Keratinocyte (primary cell): ENCODE measurements at regions not wholly inside any gene's neighbourhood (a gene's known extent, or its start where the extent isn't known, plus 50 kb on each side); places are given as distances from the start of the nearest gene placed in this dataset.

Source experiments
- DNase-seq: peaks from one replicate; pipeline ENCODE4 v3.0.0-alpha.2; 2011; ENCODE audit warnings: low read depth, missing footprints, low spot score
- FAIRE-seq: peaks from 2 replicates; lab custom pipeline; 2011; peaks lifted over from hg19 to GRCh38; lab: Jason Lieb, UNC
- H2AFZ ChIP-seq: 2 replicates; pipeline ENCODE4 v1.6.0; 2012; ENCODE audit warnings: low read length, control low read depth, inconsistent platforms; ENCODE audit not compliant: control insufficient read depth
- H3K27ac ChIP-seq: 2 replicates; pipeline ENCODE4 v1.5.1; 2011; ENCODE audit warnings: low read length; ENCODE audit not compliant: control insufficient read depth, insufficient read depth
- H3K27me3 ChIP-seq: 3 replicates; pipeline ENCODE4 v1.6.0; 2011; ENCODE audit warnings: low read length; ENCODE audit not compliant: control insufficient read depth, insufficient read depth; ENCODE audit errors: extremely low read depth
- H3K36me3 ChIP-seq, 2 experiments: 2 replicates in 1 of 2; 3 replicates in 1 of 2; pipeline ENCODE4 v1.5.1; 2011; ENCODE audit warnings: low read length in 2 of 2, mild to moderate bottlenecking in 1 of 2; ENCODE audit not compliant: control insufficient read depth in 2 of 2, insufficient read depth in 2 of 2; ENCODE audit errors: extremely low read depth in 1 of 2
- H3K4me1 ChIP-seq: 3 replicates; pipeline ENCODE4 v1.5.1; 2011; ENCODE audit warnings: low read length; ENCODE audit not compliant: control insufficient read depth, insufficient read depth; ENCODE audit errors: extremely low read depth
- H3K4me2 ChIP-seq: 3 replicates; pipeline ENCODE4 v1.6.0; 2011; ENCODE audit warnings: low read depth, low read length; ENCODE audit not compliant: control insufficient read depth, insufficient read depth; ENCODE audit errors: extremely low read depth
- H3K4me3 ChIP-seq, 3 experiments: fragments of 200-600 bp in 1 of 3; sonication (generic) in 1 of 3; 2 replicates in 2 of 3; 3 replicates in 1 of 3; pipeline ENCODE4 v1.5.1; 2011 to 2016; ENCODE audit warnings: low read length in 3 of 3, mild to moderate bottlenecking in 3 of 3, control low read depth in 2 of 3, inconsistent platforms in 1 of 3, low read depth in 1 of 3, mixed read lengths in 1 of 3, mixed run types in 1 of 3, moderate library complexity in 1 of 3; ENCODE audit not compliant: control insufficient read depth in 2 of 3, insufficient read depth in 2 of 3; ENCODE audit errors: extremely low read depth in 1 of 3
- H3K79me2 ChIP-seq: 2 replicates; pipeline ENCODE4 v1.6.0; 2012; ENCODE audit warnings: low read length; ENCODE audit not compliant: control insufficient read depth, insufficient read depth
- H3K9ac ChIP-seq: 3 replicates; pipeline ENCODE4 v1.6.0; 2011; ENCODE audit warnings: low read length; ENCODE audit not compliant: control insufficient read depth, insufficient read depth; ENCODE audit errors: extremely low read depth
- H3K9me1 ChIP-seq: 3 replicates; pipeline ENCODE4 v1.6.0; 2011; ENCODE audit warnings: low read length; ENCODE audit not compliant: control insufficient read depth, insufficient read depth; ENCODE audit errors: extremely low read depth
- H3K9me3 ChIP-seq: 2 replicates; pipeline ENCODE4 v1.5.1; 2012; ENCODE audit warnings: low read depth, low read length; ENCODE audit not compliant: control insufficient read depth
- H4K20me1 ChIP-seq: 3 replicates; pipeline ENCODE4 v1.6.0; 2011; ENCODE audit warnings: low read length; ENCODE audit not compliant: control insufficient read depth, insufficient read depth; ENCODE audit errors: extremely low read depth
- EZH2 ChIP-seq: IDR thresholded peaks from one replicate; pipeline ENCODE4 v1.6.1; 2012; ENCODE audit warnings: inconsistent platforms, mild to moderate bottlenecking, low read length, moderate library complexity
- dilution Hi-C: fragments of 300-500 bp; cut with MboI; formaldehyde crosslinking; loops from one replicate; pipeline ENCODE4 v1.7.0; 2020; ENCODE audit warnings: low sequenced_read_pairs; ENCODE audit not compliant: extremely low pct_ligation_motif_present
- TF ChIP-seq, protein P1 (sequence below), 3 experiments: IDR thresholded peaks in 1 of 3; conservative IDR thresholded peaks in 1 of 3; optimal IDR thresholded peaks in 1 of 3; 2 replicates in 2 of 3; 3 replicates in 1 of 3; pipeline versions ENCODE3 to v1.5.1; 2011; ENCODE audit warnings: low read length in 3 of 3, mild to moderate bottlenecking in 3 of 3, moderate library complexity in 2 of 3, control low read depth in 1 of 3, inconsistent platforms in 1 of 3; ENCODE audit not compliant: insufficient read depth in 2 of 3; ENCODE audit errors: extremely low read depth in 1 of 3

DNA sequence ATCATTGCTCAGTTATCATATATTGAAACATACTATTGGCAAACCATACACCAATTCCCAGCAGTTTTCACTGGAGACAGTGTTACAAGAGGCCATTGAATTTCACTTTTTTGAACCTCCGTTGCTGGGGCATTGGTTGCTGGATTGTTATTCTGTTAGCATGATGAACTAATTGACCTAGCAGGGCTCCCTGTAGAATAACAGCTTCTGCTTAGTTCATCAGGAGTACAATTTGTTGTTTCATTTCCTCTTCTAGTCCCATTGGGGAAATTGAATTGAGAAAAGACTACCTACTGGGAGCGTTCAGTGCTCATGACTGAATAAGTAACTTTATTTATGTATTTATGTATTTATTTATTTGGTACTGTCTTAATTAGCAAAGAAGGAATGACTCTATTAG, 151.6 kb downstream of the SLIT2 start:
- FAIRE-seq (no peak), DNase-seq (no peak)
- H3K9me1 ChIP-seq = no peaks in the 10 kb centered on the region
- H3K9me3 ChIP-seq = no peaks in the 10 kb centered on the region
- no peaks in the 10 kb centered on the region for H3K79me2 ChIP-seq
- dilution Hi-C loops = no loop called here
- TF ChIP-seq, protein P1, sequence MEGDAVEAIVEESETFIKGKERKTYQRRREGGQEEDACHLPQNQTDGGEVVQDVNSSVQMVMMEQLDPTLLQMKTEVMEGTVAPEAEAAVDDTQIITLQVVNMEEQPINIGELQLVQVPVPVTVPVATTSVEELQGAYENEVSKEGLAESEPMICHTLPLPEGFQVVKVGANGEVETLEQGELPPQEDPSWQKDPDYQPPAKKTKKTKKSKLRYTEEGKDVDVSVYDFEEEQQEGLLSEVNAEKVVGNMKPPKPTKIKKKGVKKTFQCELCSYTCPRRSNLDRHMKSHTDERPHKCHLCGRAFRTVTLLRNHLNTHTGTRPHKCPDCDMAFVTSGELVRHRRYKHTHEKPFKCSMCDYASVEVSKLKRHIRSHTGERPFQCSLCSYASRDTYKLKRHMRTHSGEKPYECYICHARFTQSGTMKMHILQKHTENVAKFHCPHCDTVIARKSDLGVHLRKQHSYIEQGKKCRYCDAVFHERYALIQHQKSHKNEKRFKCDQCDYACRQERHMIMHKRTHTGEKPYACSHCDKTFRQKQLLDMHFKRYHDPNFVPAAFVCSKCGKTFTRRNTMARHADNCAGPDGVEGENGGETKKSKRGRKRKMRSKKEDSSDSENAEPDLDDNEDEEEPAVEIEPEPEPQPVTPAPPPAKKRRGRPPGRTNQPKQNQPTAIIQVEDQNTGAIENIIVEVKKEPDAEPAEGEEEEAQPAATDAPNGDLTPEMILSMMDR (optimal IDR thresholded peaks at IDR 0.05 in 1 of 3, IDR thresholded peaks at IDR 0.05 in 1 of 3, conservative IDR thresholded peaks at IDR 0.05 in 1 of 3; ENCODE audit: extremely low read depth in 1 of 3, insufficient read depth in 2 of 3, low read length in 3 of 3) = no peak
- no peak for TF ChIP-seq EZH2
- no peak overlapping the region for H3K4me2 ChIP-seq
- H3K4me1 ChIP-seq = no peaks in the 10 kb centered on the region
- no peak overlapping the region for H3K27ac ChIP-seq
- H4K20me1 ChIP-seq = no peaks in the 10 kb centered on the region
- H3K4me3 ChIP-seq = no peak overlapping the region
- H3K27me3 ChIP-seq = no peaks in the 10 kb centered on the region
- H3K36me3 ChIP-seq = no peaks in the 10 kb centered on the region
- H3K9ac ChIP-seq = no peak overlapping the region
- no peak overlapping the region for H2AFZ ChIP-seq

DNA sequence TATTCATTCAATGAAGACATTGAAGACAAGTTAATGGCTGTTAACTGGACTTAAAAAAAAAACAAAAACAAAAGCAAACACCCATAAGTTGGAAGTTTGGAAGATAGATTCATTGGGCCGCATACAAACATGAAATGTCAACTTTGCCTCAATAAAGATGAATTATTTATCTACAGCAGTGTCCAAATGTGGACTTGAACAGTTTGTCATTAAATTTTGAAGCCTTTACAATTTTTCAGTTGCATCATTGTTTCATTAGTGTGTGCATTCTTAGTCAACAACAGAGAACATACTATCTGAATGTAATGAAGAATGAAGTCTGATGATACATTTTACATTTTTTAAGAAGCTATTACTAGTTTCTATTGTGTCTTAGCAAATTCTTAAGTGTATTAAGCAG, 152.1 kb downstream of the SLIT2 start:
- no peak for TF ChIP-seq EZH2
- TF ChIP-seq, protein P1 (optimal IDR thresholded peaks at IDR 0.05 in 1 of 3, IDR thresholded peaks at IDR 0.05 in 1 of 3, conservative IDR thresholded peaks at IDR 0.05 in 1 of 3; ENCODE audit: extremely low read depth in 1 of 3, insufficient read depth in 2 of 3, low read length in 3 of 3) = no peak
- Histone ChIP-seq H3K27me3 (no peaks in the 10 kb centered on the region), H3K79me2 (no peaks in the 10 kb centered on the region), H3K4me3 (no peak overlapping the region), H2AFZ (no peak overlapping the region), H4K20me1 (no peaks in the 10 kb centered on the region), H3K9ac (no peak overlapping the region), H3K4me2 (no peak overlapping the region), H3K36me3 (no peaks in the 10 kb centered on the region), H3K9me1 (no peaks in the 10 kb centered on the region), H3K9me3 (no peaks in the 10 kb centered on the region), H3K4me1 (no peaks in the 10 kb centered on the region), H3K27ac (no peak overlapping the region)
- dilution Hi-C loops = no loop called here
- no peak for FAIRE-seq
- no peak for DNase-seq
